GM19025 (cell line): ENCODE measurements at regions not wholly inside any gene's neighbourhood (a gene's known extent, or its start where the extent isn't known, plus 50 kb on each side); places are given as distances from the start of the nearest gene placed in this dataset.

Experiments
- ATAC-seq: cut with Tn5 transposase; IDR thresholded peaks from one replicate; pipeline ENCODE4 v1.9.1; 2021; ENCODE audit warnings: mild to moderate bottlenecking, low read depth, moderate library complexity; ENCODE audit not compliant: unreplicated experiment

GRCh38 chr22:49476176-49476575, 351.5 kb downstream of the BRD1 start:
- no peak for ATAC-seq

- no peak for ATAC-seq
Measured at GRCh38 chr22:49475253-49475652, 352.4 kb downstream of the BRD1 start.

GRCh38 chr22:49473286-49473685, 354.4 kb downstream of the BRD1 start:
- ATAC-seq, result no peak

- no peak for ATAC-seq
Measured at GRCh38 chr22:49470741-49471503, 356.8 kb downstream of the BRD1 start.

- ATAC-seq, result no peak
Measured at GRCh38 chr22:49469896-49470740, 357.6 kb downstream of the BRD1 start.

- ATAC-seq, result no peak
Measured at GRCh38 chr22:49468487-49469198, 359.0 kb downstream of the BRD1 start.

GRCh38 chr22:49466878-49467595, 360.6 kb downstream of the BRD1 start:
- no peak for ATAC-seq

GRCh38 chr22:49464037-49464436, 363.6 kb downstream of the BRD1 start:
- no peak for ATAC-seq

GRCh38 chr22:49462795-49463194, 364.9 kb downstream of the BRD1 start:
- no peak for ATAC-seq

- ATAC-seq, result no peak
Measured at GRCh38 chr22:49462291-49462690, 365.4 kb downstream of the BRD1 start.

GRCh38 chr22:49461674-49462073, 366.0 kb downstream of the BRD1 start:
- no peak for ATAC-seq

- ATAC-seq, result no peak
Measured at GRCh38 chr22:49460592-49461281, 366.9 kb downstream of the BRD1 start.

- no peak for ATAC-seq
Measured at GRCh38 chr22:49460091-49460490, 367.6 kb downstream of the BRD1 start.

- no peak for ATAC-seq
Measured at GRCh38 chr22:49458708-49459099, 369.0 kb downstream of the BRD1 start.

GRCh38 chr22:49457946-49458707, 369.5 kb downstream of the BRD1 start:
- ATAC-seq, result no peak

GRCh38 chr22:49457146-49457545, 370.5 kb downstream of the BRD1 start:
- ATAC-seq, result no peak

- no peak for ATAC-seq
Measured at GRCh38 chr22:49455595-49455994, 372.1 kb downstream of the BRD1 start.

GRCh38 chr22:49454726-49455125, 372.9 kb downstream of the BRD1 start:
- no peak for ATAC-seq

- no peak for ATAC-seq
Measured at GRCh38 chr22:49453771-49454170, 373.9 kb downstream of the BRD1 start.
